GM12873 (cell line): ENCODE measurements at regions not wholly inside any gene's neighbourhood (a gene's known extent, or its start where the extent isn't known, plus 50 kb on each side); places are given as distances from the start of the nearest gene placed in this dataset.

Experiments
- TF ChIP-seq, protein P1 (sequence below): IDR thresholded peaks from 2 replicates; pipeline ENCODE4 v1.5.1; 2012; ENCODE audit warnings: low read depth, mild to moderate bottlenecking, moderate library complexity, low read length, control low read depth; ENCODE audit not compliant: insufficient read depth; ENCODE audit errors: missing control alignments

DNA sequence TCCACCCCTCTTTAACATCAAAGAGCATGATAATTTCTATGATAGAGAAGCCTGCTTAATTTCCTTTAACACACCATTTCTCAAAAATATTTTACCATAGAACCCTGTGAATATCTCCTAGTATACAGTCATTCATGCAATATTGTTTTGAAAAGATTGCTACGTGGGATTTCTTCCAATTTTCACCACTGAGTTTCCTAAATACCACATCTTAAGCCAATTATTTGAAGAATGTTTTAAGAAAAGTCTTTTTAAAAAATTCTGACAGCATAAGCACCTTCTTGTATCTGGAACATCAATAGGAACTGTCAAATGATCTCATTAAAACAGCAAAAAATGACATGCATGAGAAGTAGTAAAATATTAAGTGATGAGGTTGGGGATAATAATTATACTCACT is 1126.7 kb downstream of the TUSC7 start:
- TF ChIP-seq, protein P1, sequence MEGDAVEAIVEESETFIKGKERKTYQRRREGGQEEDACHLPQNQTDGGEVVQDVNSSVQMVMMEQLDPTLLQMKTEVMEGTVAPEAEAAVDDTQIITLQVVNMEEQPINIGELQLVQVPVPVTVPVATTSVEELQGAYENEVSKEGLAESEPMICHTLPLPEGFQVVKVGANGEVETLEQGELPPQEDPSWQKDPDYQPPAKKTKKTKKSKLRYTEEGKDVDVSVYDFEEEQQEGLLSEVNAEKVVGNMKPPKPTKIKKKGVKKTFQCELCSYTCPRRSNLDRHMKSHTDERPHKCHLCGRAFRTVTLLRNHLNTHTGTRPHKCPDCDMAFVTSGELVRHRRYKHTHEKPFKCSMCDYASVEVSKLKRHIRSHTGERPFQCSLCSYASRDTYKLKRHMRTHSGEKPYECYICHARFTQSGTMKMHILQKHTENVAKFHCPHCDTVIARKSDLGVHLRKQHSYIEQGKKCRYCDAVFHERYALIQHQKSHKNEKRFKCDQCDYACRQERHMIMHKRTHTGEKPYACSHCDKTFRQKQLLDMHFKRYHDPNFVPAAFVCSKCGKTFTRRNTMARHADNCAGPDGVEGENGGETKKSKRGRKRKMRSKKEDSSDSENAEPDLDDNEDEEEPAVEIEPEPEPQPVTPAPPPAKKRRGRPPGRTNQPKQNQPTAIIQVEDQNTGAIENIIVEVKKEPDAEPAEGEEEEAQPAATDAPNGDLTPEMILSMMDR = no peak

GRCh38 chr3:117837391-117837790 is 1127.8 kb downstream of the TUSC7 start:
- TF ChIP-seq, protein P1 = no peak

- TF ChIP-seq, protein P1 = no peak
Measured at GRCh38 chr3:117842086-117842485, 1132.5 kb downstream of the TUSC7 start.

GRCh38 chr3:117843356-117843755 is 1133.8 kb downstream of the TUSC7 start:
- TF ChIP-seq, protein P1 = no peak

DNA sequence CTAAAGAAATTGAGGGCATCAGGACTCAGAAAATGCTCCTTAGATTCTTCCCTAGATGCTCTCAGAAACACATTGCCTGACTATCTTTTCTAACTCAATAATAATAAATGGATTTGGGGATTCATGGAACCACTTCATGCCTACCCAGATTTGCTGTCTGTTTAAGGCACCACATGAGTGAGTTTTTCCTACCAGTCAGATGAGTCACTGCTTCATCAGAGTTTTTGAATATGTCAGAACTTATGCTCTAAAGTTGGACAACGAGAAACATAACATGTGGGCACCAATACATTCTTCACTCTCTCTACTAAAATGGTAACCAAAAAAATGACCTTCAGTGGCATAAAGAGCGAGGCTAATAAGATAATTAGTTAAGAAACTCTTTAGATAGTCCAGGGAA is 1135.1 kb downstream of the TUSC7 start:
- TF ChIP-seq, protein P1 = no peak

GRCh38 chr3:117846238-117846637 is 1136.7 kb downstream of the TUSC7 start:
- TF ChIP-seq, protein P1 = no peak

DNA sequence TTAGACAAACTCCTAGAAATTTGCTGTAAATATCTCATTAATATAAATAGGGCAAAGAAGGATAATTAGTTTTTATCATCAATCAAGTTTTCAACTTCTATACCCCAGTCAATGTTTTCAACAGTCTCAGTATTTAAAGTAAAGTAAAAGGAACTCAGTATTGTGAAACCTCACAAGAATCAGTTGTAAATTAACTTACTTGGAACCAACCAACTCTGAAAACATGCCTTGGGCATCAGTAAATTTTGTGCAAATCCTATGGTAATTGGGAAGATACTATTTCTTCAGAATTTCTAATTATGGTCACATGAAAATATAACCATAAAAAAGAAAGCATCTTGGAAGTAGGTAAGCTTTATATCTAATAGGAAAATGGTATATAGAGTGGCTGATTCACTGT is 1139.0 kb downstream of the TUSC7 start:
- TF ChIP-seq, protein P1 = no peak
